ENCODE measurements at regions not wholly inside any gene's neighbourhood (a gene's known extent, or its start where the extent isn't known, plus 50 kb on each side); places are given as distances from the start of the nearest gene placed in this dataset.
"Not testable (repeated sequence)": the region's sequence is repeated elsewhere in the genome, so short reads cannot be mapped to it uniquely, and the experiment has no call there.

- H3K36me3 ChIP-seq (ENCODE audit: control insufficient read depth in 2 of 2, insufficient read depth in 2 of 2, low read length in 1 of 2), result no peaks in the 10 kb centered on the region
- H3K79me2 ChIP-seq (ENCODE audit: control insufficient read depth, insufficient read depth, low read length), result no peaks in the 10 kb centered on the region
- H3K4me3 ChIP-seq, result no peak overlapping the region
- TF ChIP-seq RCOR1 (conservative IDR thresholded peaks at IDR 0.05; ENCODE audit: low read depth, low read length) (no peak), ZNF622 (IDR thresholded peaks at IDR 0.05) (no peak), CEBPZ (IDR thresholded peaks at IDR 0.05; ENCODE audit: low read depth, low read length) (no peak), ZNF24 (IDR thresholded peaks at IDR 0.05) (no peak)
- ChIA-PET POLR2A (no interaction called here), SMC1A (ENCODE audit: uncharacterized antibody, unreplicated experiment) (interaction anchor here (1.5 kb wide), 1 partner anchor 42 kb away, joined by 4 read pairs; no protein-coding TSS in a partner anchor), CTCF (interaction anchor here (1.7 kb wide), 1 partner anchor 13 kb away, joined by 3 read pairs; no protein-coding TSS in a partner anchor), RAD21 (ENCODE audit: unreplicated experiment) (no interaction called here)
- no peaks in the 10 kb centered on the region for H4K20me1 ChIP-seq (ENCODE audit: control insufficient read depth, insufficient read depth)
- H3K27me3 ChIP-seq (replicated peaks in 1 of 2; ENCODE audit: control insufficient read depth in 2 of 2, insufficient read depth in 2 of 2, low read length in 1 of 2), result no peaks in the 10 kb centered on the region
- H3K27ac ChIP-seq (ENCODE audit: control insufficient read depth, insufficient read depth), result no peak overlapping the region
- no peaks in the 10 kb centered on the region for H3K4me1 ChIP-seq (ENCODE audit: control insufficient read depth, insufficient read depth, low read length)
- no peaks in the 10 kb centered on the region for H3K9me3 ChIP-seq (replicated peaks; ENCODE audit: control insufficient read depth, insufficient read depth, low read length)
- in situ Hi-C loops (cut with MboI) (no loop called here), intact Hi-C loops (cut with micrococcal nuclease; ENCODE audit: unreplicated experiment) (no loop called here)
- no peak overlapping the region for H3K9ac ChIP-seq (ENCODE audit: control insufficient read depth, insufficient read depth, low read length)
- FAIRE-seq (no peak), ATAC-seq (no peak), DNase-seq (ENCODE audit: low read depth, low spot score) (no peak)
- no peak overlapping the region for H2AFZ ChIP-seq (ENCODE audit: control insufficient read depth, low read depth, low read length)
- H3K4me2 ChIP-seq (ENCODE audit: control insufficient read depth, insufficient read depth), result no peak overlapping the region
- no TSS peak for BruUV-seq (replicated peaks)
- WGBS (ENCODE audit: insufficient coverage, insufficient replicate concordance, low lambda C conversion rate, missing lambda C conversion rate), result 8% methylated on average over 1 of the region's 1 CpG
Observed at GRCh38 chr5:165410476-165410875, 1905.1 kb downstream of the MAT2B start.

- FAIRE-seq; H3K4me1 ChIP-seq (ENCODE audit: control insufficient read depth, insufficient read depth, low read length); POLR2A ChIA-PET; H3K27ac ChIP-seq (ENCODE audit: control insufficient read depth, insufficient read depth); RAD21 ChIA-PET (ENCODE audit: unreplicated experiment); intact Hi-C loops (cut with micrococcal nuclease; ENCODE audit: unreplicated experiment); H3K4me3 ChIP-seq; H2AFZ ChIP-seq (ENCODE audit: control insufficient read depth, low read depth, low read length); H3K27me3 ChIP-seq (replicated peaks in 1 of 2; ENCODE audit: control insufficient read depth in 2 of 2, insufficient read depth in 2 of 2, low read length in 1 of 2); in situ Hi-C loops (cut with MboI); H3K36me3 ChIP-seq (ENCODE audit: control insufficient read depth in 2 of 2, insufficient read depth in 2 of 2, low read length in 1 of 2); DNase-seq (ENCODE audit: low read depth, low spot score); SMC1A ChIA-PET (ENCODE audit: uncharacterized antibody, unreplicated experiment); H3K79me2 ChIP-seq (ENCODE audit: control insufficient read depth, insufficient read depth, low read length); H3K9ac ChIP-seq (ENCODE audit: control insufficient read depth, insufficient read depth, low read length); ATAC-seq; H3K9me3 ChIP-seq (replicated peaks; ENCODE audit: control insufficient read depth, insufficient read depth, low read length); H3K4me2 ChIP-seq (ENCODE audit: control insufficient read depth, insufficient read depth); CTCF ChIA-PET; H4K20me1 ChIP-seq (ENCODE audit: control insufficient read depth, insufficient read depth); BruUV-seq (replicated peaks): not testable (repeated sequence)
- WGBS (ENCODE audit: insufficient coverage, insufficient replicate concordance, low lambda C conversion rate, missing lambda C conversion rate), result 7% methylated on average over 1 of the region's 1 CpG
Observed at GRCh38 chr5:165411532-165411931, 1906.1 kb downstream of the MAT2B start.

Measured in GM12878 (cell line).